Naive thymus-derived CD8-positive, alpha-beta T cell (primary cell): ENCODE measurements at regions not wholly inside any gene's neighbourhood (a gene's known extent, or its start where the extent isn't known, plus 50 kb on each side); places are given as distances from the start of the nearest gene placed in this dataset.

Source experiments
- ATAC-seq, 2 donors: fragments of 150-1000 bp; cut with Tn5 transposase in 1 of 2; sonication (Bioruptor Pico), chemical (Tn5 transposase) in 1 of 2; 1 replicate in 1 of 2; 2 replicates in 1 of 2; pipeline ENCODE4 v1.10.0; 2021; ENCODE audit warnings: mild to moderate bottlenecking in 2 of 2, moderate library complexity in 2 of 2
- POLR2A ChIA-PET: fragments of 350-600 bp; sonication (Branson Sonifier 250); formaldehyde crosslinking; loops from one replicate; lab custom pipeline; 2021; ENCODE audit warnings: antibody characterized with exemption; lab: Charles Lee
- DNase-seq, 10 donors: peaks; one replicate each; pipeline versions ENCODE4 v3.0.0 to v3.0.0-alpha.2; 2020 to 2022
- H3K27ac Mint-ChIP-seq, 10 donors: one replicate each; pipeline ENCODE4 v1.8.0; 2020 to 2022; ENCODE audit warnings: mild to moderate bottlenecking in 10 of 10, mixed read lengths in 10 of 10, moderate library complexity in 4 of 10, inconsistent platforms in 1 of 10
- H3K27me3 Mint-ChIP-seq, 5 donors: one replicate each; pipeline ENCODE4 v1.8.0; 2021 to 2022; ENCODE audit warnings: mixed read lengths in 5 of 5
- H3K36me3 Mint-ChIP-seq, 3 donors: one replicate each; pipeline ENCODE4 v1.8.0; 2020 to 2022; ENCODE audit warnings: mixed read lengths in 3 of 3, mild to moderate bottlenecking in 2 of 3, inconsistent platforms in 1 of 3
- H3K4me1 Mint-ChIP-seq, 4 donors: one replicate each; pipeline ENCODE4 v1.8.0; 2021 to 2022; ENCODE audit warnings: mixed read lengths in 4 of 4
- H3K4me3 Mint-ChIP-seq, 10 donors: one replicate each; pipeline ENCODE4 v1.8.0; 2020 to 2022; ENCODE audit warnings: mild to moderate bottlenecking in 10 of 10, mixed read lengths in 10 of 10, moderate library complexity in 6 of 10, inconsistent platforms in 1 of 10
- H3K9me3 Mint-ChIP-seq, 9 donors: one replicate each; pipeline ENCODE4 v1.8.0; 2020 to 2022; ENCODE audit warnings: mixed read lengths in 9 of 9, mild to moderate bottlenecking in 3 of 9, inconsistent platforms in 1 of 9, moderate library complexity in 1 of 9

DNA sequence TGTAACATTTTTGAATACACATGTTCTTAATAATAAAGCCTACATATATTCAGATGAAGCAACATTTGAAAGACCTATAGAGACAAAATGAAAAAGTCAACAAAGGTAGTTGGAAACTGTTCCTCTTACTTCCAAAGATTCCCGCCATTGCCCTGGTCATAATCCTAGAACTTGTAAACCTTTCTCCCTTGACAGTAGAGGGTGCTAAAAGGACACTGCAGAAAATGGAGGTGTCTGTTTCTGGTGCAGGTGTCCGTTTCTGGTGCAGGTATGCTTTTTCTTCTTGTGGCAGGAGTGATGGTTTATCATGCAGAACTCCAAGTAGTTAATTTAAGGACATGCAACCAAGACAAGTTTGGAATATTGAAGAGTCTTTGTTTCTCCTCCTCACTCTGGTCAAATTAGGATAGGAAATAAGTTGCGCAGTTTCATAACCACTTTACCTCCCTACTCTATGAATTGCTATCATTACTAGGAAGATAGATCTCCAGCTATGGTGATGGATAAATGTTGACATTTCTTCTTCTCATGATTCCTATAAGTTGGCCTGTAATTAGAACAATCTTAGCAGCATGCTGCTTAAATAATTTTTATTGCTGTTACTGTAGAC is 56.0 kb upstream of the FAM174A start:
- peak in 4 of 10 donors; percentile 3 to 31 (median 19) for DNase-seq

DNA sequence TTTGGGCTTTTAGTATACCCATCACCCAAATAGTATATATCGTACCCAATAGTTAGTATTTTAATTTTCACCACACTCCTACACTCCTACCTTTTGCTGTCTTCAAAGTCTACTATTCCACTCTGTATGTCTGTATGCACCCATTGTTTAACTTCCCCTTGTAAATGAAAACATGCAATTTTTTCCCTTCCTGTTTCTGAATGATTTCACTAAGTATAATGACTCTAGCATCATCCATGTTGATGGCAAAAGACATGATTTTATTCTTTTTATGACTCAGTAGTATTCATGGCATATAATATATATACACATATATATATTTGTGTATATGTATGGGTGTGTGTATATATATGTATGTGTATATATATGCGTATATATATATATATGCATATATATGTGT is 63.1 kb upstream of the FAM174A start:
- DNase-seq (no peak), ATAC-seq (no peak)
- H3K27ac Mint-ChIP-seq, result no peak overlapping the region
- no peaks in the 10 kb centered on the region for H3K4me1 Mint-ChIP-seq
- no peak overlapping the region for H3K4me3 Mint-ChIP-seq
- H3K9me3 Mint-ChIP-seq, result no peaks in the 10 kb centered on the region
- peaks cover 0 to 3% (median 0%) of the 10 kb centered on the region in 5 donors for H3K27me3 Mint-ChIP-seq
- H3K36me3 Mint-ChIP-seq, result no peaks in the 10 kb centered on the region
- POLR2A ChIA-PET, result no interaction called here

More for the DNA sequence above, 56.0 kb upstream of the FAM174A start:
- ATAC-seq, result no peak
- peaks cover 0 to 4% (median 0%) of the 10 kb centered on the region in 5 donors for H3K27me3 Mint-ChIP-seq
- H3K9me3 Mint-ChIP-seq, result no peaks in the 10 kb centered on the region
- POLR2A ChIA-PET, result no interaction called here
- no peaks in the 10 kb centered on the region for H3K4me1 Mint-ChIP-seq
- no peak overlapping the region for H3K27ac Mint-ChIP-seq
- H3K36me3 Mint-ChIP-seq, result no peaks in the 10 kb centered on the region
- H3K4me3 Mint-ChIP-seq, result no peak overlapping the region

- no peak overlapping the region for H3K27ac Mint-ChIP-seq
- no peak for ATAC-seq
- no peaks in the 10 kb centered on the region for H3K4me1 Mint-ChIP-seq
Observed at GRCh38 chr5:100469767-100470166, 65.4 kb upstream of the FAM174A start.

GRCh38 chr5:100464418-100464817 is 70.8 kb upstream of the FAM174A start:
- ATAC-seq (no peak), DNase-seq (no peak)
- H3K36me3 Mint-ChIP-seq, result peaks cover 0 to 5% (median 0%) of the 10 kb centered on the region in 3 donors
- H3K4me3 Mint-ChIP-seq, result no peak overlapping the region
- POLR2A ChIA-PET, result no interaction called here
- H3K9me3 Mint-ChIP-seq, result peaks cover 0 to 12% (median 4%) of the 10 kb centered on the region in 9 donors
- H3K27me3 Mint-ChIP-seq, result peaks cover 0 to 4% (median 0%) of the 10 kb centered on the region in 5 donors
- H3K27ac Mint-ChIP-seq, result no peak overlapping the region
- no peaks in the 10 kb centered on the region for H3K4me1 Mint-ChIP-seq

More at GRCh38 chr5:100469767-100470166, 65.4 kb upstream of the FAM174A start:
- POLR2A ChIA-PET, result no interaction called here
- peaks cover 0 to 3% (median 0%) of the 10 kb centered on the region in 5 donors for H3K27me3 Mint-ChIP-seq
- peaks cover 0 to 2% (median 0%) of the 10 kb centered on the region in 9 donors for H3K9me3 Mint-ChIP-seq
- no peak for DNase-seq
- H3K4me3 Mint-ChIP-seq, result no peak overlapping the region
- H3K36me3 Mint-ChIP-seq, result peaks cover 0 to 5% (median 0%) of the 10 kb centered on the region in 3 donors

GRCh38 chr5:100456615-100457014 is 78.6 kb upstream of the FAM174A start:
- H3K27me3 Mint-ChIP-seq, result peaks cover 0 to 4% (median 0%) of the 10 kb centered on the region in 5 donors
- H3K4me3 Mint-ChIP-seq, result no peak overlapping the region
- H3K36me3 Mint-ChIP-seq, result no peaks in the 10 kb centered on the region
- H3K9me3 Mint-ChIP-seq, result peaks cover 0 to 11% (median 0%) of the 10 kb centered on the region in 9 donors
- no peaks in the 10 kb centered on the region for H3K4me1 Mint-ChIP-seq
- H3K27ac Mint-ChIP-seq, result no peak overlapping the region
- DNase-seq (no peak), ATAC-seq (no peak)
- POLR2A ChIA-PET, result no interaction called here

- Mint-ChIP-seq H3K4me3 (no peak overlapping the region), H3K9me3 (no peaks in the 10 kb centered on the region), H3K27me3 (no peaks in the 10 kb centered on the region), H3K27ac (no peak overlapping the region), H3K36me3 (peaks cover 0 to 7% (median 0%) of the 10 kb centered on the region in 3 donors), H3K4me1 (no peaks in the 10 kb centered on the region)
- no peak for ATAC-seq
- POLR2A ChIA-PET, result no interaction called here
- no peak for DNase-seq
Observed at GRCh38 chr5:100452126-100452525, 83.0 kb upstream of the FAM174A start.

GRCh38 chr5:100448111-100448528 is 87.1 kb upstream of the FAM174A start:
- DNase-seq (no peak), ATAC-seq (no peak)
- Mint-ChIP-seq H3K27me3 (no peaks in the 10 kb centered on the region), H3K4me3 (no peak overlapping the region), H3K27ac (no peak overlapping the region), H3K36me3 (peaks cover 0 to 7% (median 0%) of the 10 kb centered on the region in 3 donors), H3K9me3 (no peaks in the 10 kb centered on the region), H3K4me1 (no peaks in the 10 kb centered on the region)
- POLR2A ChIA-PET, result no interaction called here

- Mint-ChIP-seq H3K4me3 (no peak overlapping the region), H3K9me3 (no peaks in the 10 kb centered on the region), H3K36me3 (peaks cover 0 to 7% (median 0%) of the 10 kb centered on the region in 3 donors), H3K27me3 (no peaks in the 10 kb centered on the region), H3K27ac (no peak overlapping the region), H3K4me1 (no peaks in the 10 kb centered on the region)
- ATAC-seq, result no peak
- no peak for DNase-seq
- POLR2A ChIA-PET, result no interaction called here
Observed at GRCh38 chr5:100446879-100447430, 88.2 kb upstream of the FAM174A start.

DNA sequence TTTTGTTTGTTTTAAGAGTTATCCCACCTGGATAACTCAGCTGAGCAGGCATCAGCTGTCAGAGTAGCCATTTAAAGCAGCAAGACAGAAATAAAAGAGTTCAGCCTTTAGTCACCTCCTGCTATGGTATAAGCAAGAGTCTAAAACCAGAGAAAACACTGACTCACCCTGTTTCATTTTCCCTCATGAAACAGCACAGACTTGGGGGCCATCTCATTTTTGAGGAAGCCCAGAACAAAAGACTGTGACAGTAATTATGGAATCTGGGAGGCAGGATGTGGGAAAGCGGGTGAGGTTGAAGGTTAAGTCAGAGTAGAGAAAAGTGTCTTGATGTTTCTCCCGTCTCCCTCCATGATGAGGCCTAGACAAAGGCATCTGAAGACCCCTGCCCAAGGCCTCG is 90.2 kb upstream of the FAM174A start:
- POLR2A ChIA-PET, result no interaction called here
- Mint-ChIP-seq H3K4me3 (no peak overlapping the region), H3K27ac (no peak overlapping the region), H3K4me1 (no peaks in the 10 kb centered on the region), H3K36me3 (no peaks in the 10 kb centered on the region), H3K27me3 (peaks cover 0 to 1% (median 0%) of the 10 kb centered on the region in 5 donors), H3K9me3 (no peaks in the 10 kb centered on the region)
- no peak for DNase-seq
- no peak for ATAC-seq

DNA sequence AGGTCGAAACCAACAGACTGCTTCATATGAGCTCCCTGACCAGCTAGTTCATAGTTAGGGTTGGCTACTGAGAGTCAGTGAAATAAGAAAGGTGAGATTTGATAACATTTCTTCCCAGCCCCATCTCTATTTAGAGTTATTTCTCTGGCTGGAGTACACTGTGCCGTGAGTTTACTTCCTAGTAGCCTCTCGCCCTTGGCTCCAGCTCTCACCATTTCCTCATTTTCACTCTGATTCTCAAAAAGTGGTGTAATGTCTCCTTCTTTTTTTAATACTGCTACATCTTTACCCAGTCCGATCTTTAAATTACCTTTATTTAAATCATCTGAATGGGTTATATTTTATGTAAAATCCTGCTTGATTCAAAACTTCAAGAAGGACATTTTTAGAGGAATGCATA is 100.4 kb upstream of the FAM174A start:
- ATAC-seq (no peak), DNase-seq (no peak)
- H3K36me3 Mint-ChIP-seq, result no peaks in the 10 kb centered on the region
- H3K27ac Mint-ChIP-seq, result no peak overlapping the region
- POLR2A ChIA-PET, result no interaction called here
- no peaks in the 10 kb centered on the region for H3K9me3 Mint-ChIP-seq
- no peaks in the 10 kb centered on the region for H3K4me1 Mint-ChIP-seq
- no peak overlapping the region for H3K4me3 Mint-ChIP-seq
- H3K27me3 Mint-ChIP-seq, result peaks cover 0 to 3% (median 0%) of the 10 kb centered on the region in 5 donors

DNA sequence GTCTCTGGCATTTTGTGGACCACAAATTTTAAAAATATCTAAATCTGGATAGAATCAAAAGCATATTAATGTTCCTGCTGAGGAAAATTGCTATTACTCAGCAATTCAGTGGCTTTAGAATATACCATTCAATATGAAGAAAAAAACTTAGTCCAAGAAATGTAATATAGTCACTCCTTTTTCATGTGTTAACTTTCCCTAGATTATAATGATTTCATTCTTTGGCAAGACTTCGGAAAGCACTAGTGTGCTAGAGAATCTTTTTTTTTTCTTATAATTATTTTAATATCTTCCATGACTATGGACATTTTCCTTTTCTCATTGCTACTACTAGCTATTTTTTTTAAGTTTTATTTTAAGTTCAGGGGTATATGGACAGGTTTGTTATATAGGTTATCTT is 102.4 kb upstream of the FAM174A start:
- no peak for ATAC-seq
- H3K9me3 Mint-ChIP-seq, result no peaks in the 10 kb centered on the region
- H3K27ac Mint-ChIP-seq, result no peak overlapping the region
- no peaks in the 10 kb centered on the region for H3K4me1 Mint-ChIP-seq
- peaks cover 0 to 1% (median 0%) of the 10 kb centered on the region in 5 donors for H3K27me3 Mint-ChIP-seq
- DNase-seq, result no peak
- POLR2A ChIA-PET, result no interaction called here
- H3K4me3 Mint-ChIP-seq, result no peak overlapping the region
- H3K36me3 Mint-ChIP-seq, result no peaks in the 10 kb centered on the region

DNA sequence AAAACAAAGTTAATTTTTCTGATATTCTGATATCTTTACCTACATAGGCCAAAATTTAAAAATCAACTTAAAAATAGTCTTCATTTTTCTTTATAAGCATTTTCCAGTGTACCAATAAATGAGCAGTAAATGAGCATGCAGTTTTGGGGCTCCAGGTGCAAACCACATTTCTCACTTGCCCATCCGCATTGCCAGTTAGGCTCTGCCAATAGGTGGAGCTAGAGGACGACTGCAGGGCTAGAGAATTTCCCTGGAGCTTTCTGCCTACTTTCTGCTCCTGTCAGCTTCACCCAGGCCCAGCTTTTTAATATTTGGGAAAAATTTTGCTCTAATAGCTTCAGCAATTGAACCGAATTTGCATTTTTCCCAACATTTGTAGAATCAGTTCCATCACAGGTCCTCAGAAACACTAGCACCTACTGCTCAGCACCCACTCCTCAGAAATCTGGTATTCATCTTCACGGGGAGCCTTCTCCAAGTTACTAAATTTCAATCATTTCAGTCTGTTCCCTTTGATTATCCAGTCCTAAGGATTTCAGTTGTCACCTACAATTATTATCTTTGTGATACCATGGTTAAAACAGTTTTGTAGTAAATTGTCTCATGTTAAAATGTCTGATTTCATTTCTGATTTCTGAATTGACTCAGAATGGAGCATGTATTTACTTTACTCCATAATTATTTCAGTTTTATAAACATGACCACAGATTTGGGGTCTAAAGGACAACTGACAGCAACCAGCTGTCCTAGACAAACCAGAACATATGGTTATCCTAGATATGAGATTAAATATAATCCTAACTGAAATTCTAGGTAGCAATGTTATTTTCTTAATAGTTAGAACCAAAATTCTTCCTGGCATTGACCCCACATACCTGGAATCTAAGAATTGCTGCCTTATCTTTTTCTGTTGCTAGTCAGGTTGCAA is 104.6 kb upstream of the FAM174A start:
- Mint-ChIP-seq H3K36me3 (peaks cover under 1 to 2% (median 2%) of the 10 kb centered on the region in 3 donors), H3K9me3 (peaks cover 0 to 2% (median 2%) of the 10 kb centered on the region in 9 donors), H3K27ac (no peak overlapping the region), H3K27me3 (no peaks in the 10 kb centered on the region), H3K4me3 (no peak overlapping the region), H3K4me1 (no peaks in the 10 kb centered on the region)
- POLR2A ChIA-PET, result no interaction called here
- peak in 9 of 10 donors; percentile 4 to 66 (median 31) for DNase-seq
- no peak for ATAC-seq

GRCh38 chr5:100424787-100425186 is 110.4 kb upstream of the FAM174A start:
- peaks cover 0 to 2% (median 0%) of the 10 kb centered on the region in 5 donors for H3K27me3 Mint-ChIP-seq
- H3K9me3 Mint-ChIP-seq, result peaks cover 0 to 23% (median 12%) of the 10 kb centered on the region in 9 donors
- no peaks in the 10 kb centered on the region for H3K4me1 Mint-ChIP-seq
- POLR2A ChIA-PET, result no interaction called here
- no peak overlapping the region for H3K27ac Mint-ChIP-seq
- DNase-seq (no peak), ATAC-seq (no peak)
- no peak overlapping the region for H3K4me3 Mint-ChIP-seq
- H3K36me3 Mint-ChIP-seq, result peaks cover 8 to 20% (median 12%) of the 10 kb centered on the region in 3 donors
